OCI-LY3 (cell line): ENCODE measurements at regions not wholly inside any gene's neighbourhood (a gene's known extent, or its start where the extent isn't known, plus 50 kb on each side); places are given as distances from the start of the nearest gene placed in this dataset.

Source experiments
- EZH2phosphoT487 ChIP-seq: fragments of 200-600 bp; shearing (Covaris generic); IDR thresholded peaks from 2 replicates; pipeline ENCODE4 v1.6.1; 2018; ENCODE audit warnings: antibody characterized with exemption, mixed run types, low read depth
- TF ChIP-seq, protein P1 (sequence below): fragments of 200-600, 300-600 bp; sonication (generic); IDR thresholded peaks from 2 replicates; pipeline ENCODE4 v1.5.1; 2014; ENCODE audit warnings: antibody characterized with exemption, low read length, low read depth

- TF ChIP-seq, protein P1, sequence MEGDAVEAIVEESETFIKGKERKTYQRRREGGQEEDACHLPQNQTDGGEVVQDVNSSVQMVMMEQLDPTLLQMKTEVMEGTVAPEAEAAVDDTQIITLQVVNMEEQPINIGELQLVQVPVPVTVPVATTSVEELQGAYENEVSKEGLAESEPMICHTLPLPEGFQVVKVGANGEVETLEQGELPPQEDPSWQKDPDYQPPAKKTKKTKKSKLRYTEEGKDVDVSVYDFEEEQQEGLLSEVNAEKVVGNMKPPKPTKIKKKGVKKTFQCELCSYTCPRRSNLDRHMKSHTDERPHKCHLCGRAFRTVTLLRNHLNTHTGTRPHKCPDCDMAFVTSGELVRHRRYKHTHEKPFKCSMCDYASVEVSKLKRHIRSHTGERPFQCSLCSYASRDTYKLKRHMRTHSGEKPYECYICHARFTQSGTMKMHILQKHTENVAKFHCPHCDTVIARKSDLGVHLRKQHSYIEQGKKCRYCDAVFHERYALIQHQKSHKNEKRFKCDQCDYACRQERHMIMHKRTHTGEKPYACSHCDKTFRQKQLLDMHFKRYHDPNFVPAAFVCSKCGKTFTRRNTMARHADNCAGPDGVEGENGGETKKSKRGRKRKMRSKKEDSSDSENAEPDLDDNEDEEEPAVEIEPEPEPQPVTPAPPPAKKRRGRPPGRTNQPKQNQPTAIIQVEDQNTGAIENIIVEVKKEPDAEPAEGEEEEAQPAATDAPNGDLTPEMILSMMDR = no peak
- no peak for TF ChIP-seq EZH2phosphoT487
Measured at GRCh38 chr4:53688186-53688790, 97.0 kb upstream of the LNX1 start.
